H1 (cell line): ENCODE measurements at regions not wholly inside any gene's neighbourhood (a gene's known extent, or its start where the extent isn't known, plus 50 kb on each side); places are given as distances from the start of the nearest gene placed in this dataset.

ENCODE experiments used
- CTCF ChIA-PET: fragments of 300-600 bp; sonication (Branson Sonifier 250); formaldehyde crosslinking; loops from one replicate; lab custom pipeline; 2021; ENCODE audit not compliant: partially characterized antibody; lab: Charles Lee
- POLR2A ChIA-PET: fragments of 300-600 bp; sonication (Branson Sonifier 250); formaldehyde crosslinking; loops from one replicate; lab custom pipeline; 2021; ENCODE audit warnings: inconsistent platforms; ENCODE audit not compliant: partially characterized antibody; lab: Charles Lee
- DNase-seq, 2 experiments: peaks; one replicate each; pipeline versions ENCODE4 v3.0.0 to v3.0.0-alpha.2; 2010 to 2022; ENCODE audit warnings: low spot score in 2 of 2, low read depth in 1 of 2, mixed read lengths in 1 of 2
- FAIRE-seq: peaks from 2 replicates; lab custom pipeline; 2011; peaks lifted over from hg19 to GRCh38; lab: Jason Lieb, UNC
- H2AFZ ChIP-seq: 2 replicates; pipeline ENCODE4 v1.8.1; 2012; ENCODE audit warnings: low read length, inconsistent platforms
- H2AK5ac ChIP-seq: 2 replicates; pipeline ENCODE4 v1.6.1; 2013; ENCODE audit warnings: low read depth, low read length
- H2BK120ac ChIP-seq: replicated peaks from 2 replicates; pipeline ENCODE3; 2013; ENCODE audit warnings: low read depth, low read length, inconsistent platforms
- H2BK12ac ChIP-seq: 2 replicates; pipeline ENCODE4 v1.6.1; 2013; ENCODE audit warnings: low read depth, low read length
- H2BK15ac ChIP-seq: 2 replicates; pipeline ENCODE4 v1.6.1; 2013; ENCODE audit warnings: low read length
- H2BK20ac ChIP-seq: 2 replicates; pipeline ENCODE4 v1.6.1; 2013; ENCODE audit warnings: low read length
- H2BK5ac ChIP-seq: 2 replicates; pipeline ENCODE4 v1.6.1; 2013; ENCODE audit warnings: low read depth, low read length
- H3K14ac ChIP-seq: 2 replicates; pipeline ENCODE4 v1.6.1; 2013; ENCODE audit warnings: inconsistent platforms; ENCODE audit not compliant: insufficient read length
- H3K18ac ChIP-seq: 2 replicates; pipeline ENCODE4 v1.6.1; 2013; ENCODE audit warnings: low read length; ENCODE audit errors: extremely low read depth
- H3K23ac ChIP-seq: 2 replicates; pipeline ENCODE4 v1.6.1; 2013; ENCODE audit warnings: inconsistent platforms; ENCODE audit not compliant: insufficient read length
- H3K23me2 ChIP-seq: 2 replicates; pipeline ENCODE4 v1.6.1; 2013; ENCODE audit warnings: low read depth, low read length
- H3K27ac ChIP-seq: 2 replicates; pipeline ENCODE4 v1.6.1; 2011; ENCODE audit warnings: low read depth, low read length, inconsistent platforms
- H3K27me3 ChIP-seq, 4 experiments: replicated peaks in 1 of 4; 1 replicate in 1 of 4; 2 replicates in 3 of 4; pipeline versions ENCODE4 v1.6.1 to v1.8.1; 2011 to 2013; ENCODE audit warnings: low read length in 3 of 4, mild to moderate bottlenecking in 3 of 4, inconsistent platforms in 2 of 4, mixed read lengths in 2 of 4, moderate library complexity in 1 of 4; ENCODE audit not compliant: control insufficient read depth in 3 of 4, insufficient read depth in 3 of 4; ENCODE audit errors: extremely low read depth in 1 of 4
- H3K36me3 ChIP-seq, 4 experiments: 2 replicates each; pipeline versions ENCODE4 v1.6.1 to v1.8.1; 2011 to 2013; ENCODE audit warnings: mild to moderate bottlenecking in 4 of 4, low read length in 3 of 4, moderate library complexity in 2 of 4, control low read depth in 1 of 4, inconsistent platforms in 1 of 4; ENCODE audit not compliant: insufficient read depth in 4 of 4, control insufficient read depth in 2 of 4
- H3K4ac ChIP-seq: replicated peaks from 2 replicates; pipeline ENCODE3; 2013; ENCODE audit warnings: low read length, low read depth, mixed read lengths, inconsistent platforms; ENCODE audit not compliant: insufficient read length
- H3K4me1 ChIP-seq, 4 experiments: replicated peaks in 1 of 4; 1 replicate in 1 of 4; 2 replicates in 3 of 4; pipeline versions ENCODE4 v1.6.1 to v1.8.1; 2011 to 2013; ENCODE audit warnings: low read length in 3 of 4, inconsistent platforms in 2 of 4, mixed read lengths in 1 of 4; ENCODE audit not compliant: insufficient read depth in 4 of 4, control insufficient read depth in 3 of 4
- H3K4me2 ChIP-seq, 2 experiments: 2 replicates each; pipeline versions ENCODE4 v1.6.1 to v1.8.1; 2011 to 2013; ENCODE audit warnings: low read depth in 2 of 2, low read length in 2 of 2, control low read depth in 1 of 2, inconsistent platforms in 1 of 2, mild to moderate bottlenecking in 1 of 2; ENCODE audit not compliant: insufficient read depth in 1 of 2
- H3K4me3 ChIP-seq, 4 experiments: fragments of 200-600, 300-600 bp in 1 of 4; sonication (generic), shearing (Covaris generic), sonication (Bioruptor Twin) in 1 of 4; 2 replicates each; pipeline versions ENCODE4 v1.5.1 to v1.8.1; 2011 to 2016; ENCODE audit warnings: low read length in 4 of 4, low read depth in 3 of 4, control low read depth in 2 of 4, inconsistent platforms in 2 of 4, mild to moderate bottlenecking in 2 of 4, mixed read lengths in 1 of 4, moderate library complexity in 1 of 4; ENCODE audit not compliant: insufficient read depth in 2 of 4; ENCODE audit errors: extremely low read depth in 1 of 4
- H3K56ac ChIP-seq: replicated peaks from 2 replicates; pipeline ENCODE3; 2013; ENCODE audit warnings: low read depth, mild to moderate bottlenecking, mixed read lengths, low read length, inconsistent platforms; ENCODE audit not compliant: insufficient read length
- H3K79me1 ChIP-seq: 2 replicates; pipeline ENCODE4 v1.6.1; 2013; ENCODE audit warnings: low read depth, low read length, control low read depth
- H3K79me2 ChIP-seq, 2 experiments: 2 replicates each; pipeline versions ENCODE4 v1.6.1 to v1.8.1; 2012 to 2013; ENCODE audit warnings: low read length in 2 of 2, mild to moderate bottlenecking in 2 of 2, inconsistent platforms in 1 of 2; ENCODE audit not compliant: insufficient read depth in 2 of 2, control insufficient read depth in 1 of 2
- H3K9ac ChIP-seq, 4 experiments: replicated peaks in 1 of 4; 1 replicate in 1 of 4; 2 replicates in 3 of 4; pipeline versions ENCODE4 v1.6.1 to v1.8.1; 2011 to 2013; ENCODE audit warnings: low read depth in 3 of 4, low read length in 3 of 4, control low read depth in 2 of 4, mild to moderate bottlenecking in 2 of 4, moderate library complexity in 2 of 4, inconsistent platforms in 1 of 4; ENCODE audit errors: extremely low read depth in 1 of 4
- H3K9me3 ChIP-seq, 2 experiments: 2 replicates each; pipeline versions ENCODE4 v1.6.1 to v1.8.1; 2012 to 2013; ENCODE audit warnings: mild to moderate bottlenecking in 2 of 2, moderate library complexity in 2 of 2, control low read depth in 1 of 2, inconsistent platforms in 1 of 2, low read depth in 1 of 2, low read length in 1 of 2, mixed read lengths in 1 of 2; ENCODE audit not compliant: insufficient read depth in 2 of 2
- H4K20me1 ChIP-seq, 2 experiments: replicated peaks in 1 of 2; 2 replicates each; pipeline versions ENCODE3 to v1.8.1; 2011 to 2013; ENCODE audit warnings: inconsistent platforms in 2 of 2, low read length in 2 of 2, mild to moderate bottlenecking in 1 of 2; ENCODE audit not compliant: insufficient read depth in 2 of 2, control insufficient read depth in 1 of 2
- H4K5ac ChIP-seq: 2 replicates; pipeline ENCODE4 v1.6.1; 2013; ENCODE audit warnings: low read length, low read depth, mixed read lengths, inconsistent platforms; ENCODE audit not compliant: insufficient read length
- H4K8ac ChIP-seq: 2 replicates; pipeline ENCODE4 v1.8.0; 2013; ENCODE audit warnings: mild to moderate bottlenecking, moderate library complexity, low read length, inconsistent platforms; ENCODE audit not compliant: insufficient read depth; ENCODE audit errors: extremely low read depth
- H4K91ac ChIP-seq: replicated peaks from 2 replicates; pipeline ENCODE3; 2013; ENCODE audit warnings: low read length, mixed read lengths, inconsistent platforms; ENCODE audit not compliant: insufficient read length
- ATF2 ChIP-seq: IDR thresholded peaks from 2 replicates; pipeline ENCODE4 v1.6.1; 2012; ENCODE audit warnings: low read length, inconsistent platforms
- CBX8 ChIP-seq: fragments of 300-800, 300-1000 bp; sonication (generic); IDR thresholded peaks from 2 replicates; pipeline ENCODE4 v1.7.1; 2016; ENCODE audit warnings: low read depth, low read length, borderline replicate concordance
- CTBP2 ChIP-seq: IDR thresholded peaks from 2 replicates; pipeline ENCODE4 v1.7.0; 2011; ENCODE audit warnings: borderline replicate concordance, mild to moderate bottlenecking, moderate library complexity, mixed read lengths, low read length; ENCODE audit not compliant: insufficient read depth, insufficient read length
- NRF1 ChIP-seq: IDR thresholded peaks from 2 replicates; pipeline ENCODE4 v1.6.1; 2011; ENCODE audit warnings: mild to moderate bottlenecking, low read depth, low read length, improper control_type of control experiment
- TCF12 ChIP-seq: IDR thresholded peaks from 2 replicates; pipeline ENCODE4 v1.6.1; 2011; ENCODE audit warnings: low read depth, mild to moderate bottlenecking, low read length
- YY1 ChIP-seq: IDR thresholded peaks from 2 replicates; pipeline ENCODE4 v1.6.1; 2011; ENCODE audit warnings: low read depth, mild to moderate bottlenecking, low read length
- WGBS, 2 experiments: shearing (Covaris generic) in 1 of 2; methylation state at CpG; one replicate each; pipeline versions ENCODE4 v1.1.6 to v1.1.7; 2013 to 2015; ENCODE audit warnings: low lambda C conversion rate in 2 of 2, mixed read lengths in 2 of 2, inconsistent platforms in 1 of 2, low coverage in 1 of 2, missing lambda C conversion rate in 1 of 2; ENCODE audit not compliant: insufficient replicate concordance in 2 of 2, insufficient coverage in 1 of 2, insufficient read length in 1 of 2; ENCODE audit errors: extremely low coverage in 1 of 2, missing lambda C conversion rate in 1 of 2; 5-methylcytosine and 5-hydroxymethylcytosine counted together

GRCh38 chr12:7581046-7581445 is 77.5 kb upstream of the CD163 start:
- Histone ChIP-seq H2BK120ac (no peak overlapping the region), H4K8ac (no peak overlapping the region), H4K91ac (no peak overlapping the region), H4K20me1 (no peaks in the 10 kb centered on the region), H4K5ac (no peak overlapping the region), H3K4me2 (no peak overlapping the region), H2BK15ac (no peak overlapping the region), H3K4me3 (no peak overlapping the region), H3K23me2 (no peaks in the 10 kb centered on the region), H3K9ac (no peak overlapping the region)
- DNase-seq, result no peak
- no peak for FAIRE-seq
- POLR2A ChIA-PET, result no interaction called here
- TF ChIP-seq CBX8 (no peak), NRF1 (no peak), YY1 (no peak), TCF12 (no peak), ATF2 (no peak), CTBP2 (no peak)
- TF ChIP-seq, all 59 proteins: peak for 0
- Histone ChIP-seq H3K18ac (no peak overlapping the region), H3K4ac (no peak overlapping the region), H3K4me1 (no peaks in the 10 kb centered on the region; a peak in 1 of 7 replicates), H2BK20ac (no peak overlapping the region), H3K9me3 (no peaks in the 10 kb centered on the region), H3K79me2 (no peaks in the 10 kb centered on the region), H2AFZ (no peak overlapping the region), H2BK12ac (no peak overlapping the region), H3K27ac (no peak overlapping the region), H2AK5ac (no peak overlapping the region), H3K56ac (no peak overlapping the region), H3K23ac (no peak overlapping the region), H3K36me3 (no peaks in the 10 kb centered on the region), H2BK5ac (no peak overlapping the region), H3K27me3 (no peaks in the 10 kb centered on the region), H3K79me1 (no peaks in the 10 kb centered on the region), H3K14ac (no peak overlapping the region)
- CTCF ChIA-PET, result interaction anchor here (0.7 to 1.0 kb wide), 3 partner anchors 56 to 120 kb away, joined by 3 to 6 read pairs (median 4); no protein-coding TSS in a partner anchor
- WGBS, 2 experiments, result 45% methylated on average over 2 of the region's 2 CpGs; no CpG with 5 or more reads in 1 of the 2 experiments
